RPMI8226 (cell line): ENCODE measurements at regions not wholly inside any gene's neighbourhood (a gene's known extent, or its start where the extent isn't known, plus 50 kb on each side); places are given as distances from the start of the nearest gene placed in this dataset.
"Not testable (repeated sequence)": the region's sequence is repeated elsewhere in the genome, so short reads cannot be mapped to it uniquely, and the experiment has no call there.

Source experiments
- DNase-seq: peaks from one replicate; pipeline ENCODE4 v3.0.0-alpha.2; 2015

GRCh38 chr12:20160899-20161298, 207.4 kb upstream of the PDE3A start:
- DNase-seq, result not testable (repeated sequence)

GRCh38 chr12:20174528-20175175, 193.7 kb upstream of the PDE3A start:
- DNase-seq, result no peak

- DNase-seq, result no peak
These were observed 192.5 kb upstream of the PDE3A start for GRCh38 chr12:20175704-20176388.

- no peak for DNase-seq
These were observed 186.7 kb upstream of the PDE3A start for GRCh38 chr12:20181416-20182180.

- DNase-seq, result no peak
These were observed 184.8 kb upstream of the PDE3A start for GRCh38 chr12:20183563-20183962.

- no peak for DNase-seq
These were observed 183.8 kb upstream of the PDE3A start for GRCh38 chr12:20184514-20184913.

- DNase-seq, result no peak
These were observed 180.9 kb upstream of the PDE3A start for GRCh38 chr12:20187456-20187855.

GRCh38 chr12:20188930-20189653, 179.2 kb upstream of the PDE3A start:
- no peak for DNase-seq

GRCh38 chr12:20189767-20190166, 178.6 kb upstream of the PDE3A start:
- DNase-seq, result no peak

- no peak for DNase-seq
These were observed 174.2 kb upstream of the PDE3A start for GRCh38 chr12:20194171-20194570.

GRCh38 chr12:20196767-20197166, 171.6 kb upstream of the PDE3A start:
- no peak for DNase-seq

GRCh38 chr12:20197411-20197810, 170.9 kb upstream of the PDE3A start:
- no peak for DNase-seq

GRCh38 chr12:20199780-20200179, 168.6 kb upstream of the PDE3A start:
- no peak for DNase-seq

- no peak for DNase-seq
These were observed 166.6 kb upstream of the PDE3A start for GRCh38 chr12:20201733-20202132.

- DNase-seq, result no peak
These were observed 162.5 kb upstream of the PDE3A start for GRCh38 chr12:20205854-20206253.

GRCh38 chr12:20206410-20206809, 161.9 kb upstream of the PDE3A start:
- DNase-seq, result no peak

GRCh38 chr12:20210621-20211215, 157.6 kb upstream of the PDE3A start:
- DNase-seq, result no peak

- DNase-seq, result no peak
These were observed 156.8 kb upstream of the PDE3A start for GRCh38 chr12:20211541-20211940.

- no peak for DNase-seq
These were observed 156.3 kb upstream of the PDE3A start for GRCh38 chr12:20211981-20212421.

- DNase-seq, result no peak
These were observed 155.4 kb upstream of the PDE3A start for GRCh38 chr12:20212658-20213555.

- no peak for DNase-seq
These were observed 154.4 kb upstream of the PDE3A start for GRCh38 chr12:20213723-20214625.
